Left lung (tissue), 4 donors: ENCODE measurements at regions not wholly inside any gene's neighbourhood (a gene's known extent, or its start where the extent isn't known, plus 50 kb on each side); places are given as distances from the start of the nearest gene placed in this dataset.

ENCODE experiments used
- ATAC-seq: fragments of 200-7000 bp; cut with Tn5 transposase; one replicate; pipeline ENCODE4 v1.9.1; 2020; ENCODE audit warnings: moderate library complexity
- DNase-seq, 4 donors: peaks; one replicate each; pipeline ENCODE4 v3.0.0-alpha.2; 2013 to 2020
- H3K27ac ChIP-seq, 2 donors: fragments of 200-600 bp; sonication (generic) in 1 of 2; one replicate each; pipeline versions ENCODE4 v1.5.0 to v1.8.0; 2020 to 2021
- H3K27me3 ChIP-seq, 2 donors: fragments of 200-600 bp; sonication (generic) in 1 of 2; one replicate each; pipeline versions ENCODE4 v1.5.0 to v1.8.0; 2020 to 2021
- H3K36me3 ChIP-seq, 2 donors: fragments of 200-600 bp; sonication (generic) in 1 of 2; one replicate each; pipeline versions ENCODE4 v1.5.0 to v1.8.0; 2020 to 2021
- H3K4me1 ChIP-seq, 2 donors: fragments of 200-600 bp; one replicate each; pipeline ENCODE4 v1.8.0; 2021
- H3K4me3 ChIP-seq, 2 donors: fragments of 200-600 bp; sonication (generic) in 1 of 2; one replicate each; pipeline versions ENCODE4 v1.5.0 to v1.8.0; 2020 to 2021; ENCODE audit warnings: mild to moderate bottlenecking in 1 of 2
- H3K9me3 ChIP-seq, 2 donors: fragments of 200-600 bp; sonication (generic) in 1 of 2; one replicate each; pipeline versions ENCODE4 v1.5.0 to v1.8.0; 2020 to 2021
- CTCF ChIP-seq, 2 donors: fragments of 200-600 bp; sonication (generic) in 1 of 2; IDR thresholded peaks; one replicate each; pipeline versions ENCODE4 v1.5.0 to v1.8.0; 2021; ENCODE audit warnings: antibody characterized with exemption in 2 of 2
- intact Hi-C, 2 donors: fragments of 100-400 bp; cut with DNase I; formaldehyde crosslinking; loops; one replicate each; pipeline versions ENCODE4 v1.11.2 to v1.14.2; 2022
- donor health status: DM: no; HTN: yes; CAD: no.
- donor health status: DM: no; HTN: no; CAD: no.

- no peak overlapping the region for H3K27ac ChIP-seq
- H3K9me3 ChIP-seq, result no peaks in the 10 kb centered on the region
- no peaks in the 10 kb centered on the region for H3K27me3 ChIP-seq
- no peak overlapping the region for H3K4me3 ChIP-seq
- intact Hi-C loops, result no loop called here
- no peak for DNase-seq
- H3K4me1 ChIP-seq, result no peaks in the 10 kb centered on the region
- TF ChIP-seq CTCF (IDR thresholded peaks at IDR 0.05), result no peak
- no peak for ATAC-seq
- H3K36me3 ChIP-seq, result no peaks in the 10 kb centered on the region
Observed at GRCh38 chr1:221856228-221857093, 114.6 kb upstream of the DUSP10 start.

GRCh38 chr1:221855156-221855555, 113.3 kb upstream of the DUSP10 start:
- Histone ChIP-seq H3K36me3 (no peaks in the 10 kb centered on the region), H3K27ac (no peak overlapping the region), H3K9me3 (no peaks in the 10 kb centered on the region), H3K27me3 (no peaks in the 10 kb centered on the region), H3K4me3 (no peak overlapping the region), H3K4me1 (no peaks in the 10 kb centered on the region)
- intact Hi-C loops, result no loop called here
- no peak for DNase-seq
- TF ChIP-seq CTCF (IDR thresholded peaks at IDR 0.05), result no peak
- ATAC-seq, result no peak

GRCh38 chr1:221851336-221851735, 109.4 kb upstream of the DUSP10 start:
- no peak overlapping the region for H3K4me3 ChIP-seq
- no peak for DNase-seq
- H3K27ac ChIP-seq, result no peak overlapping the region
- no peaks in the 10 kb centered on the region for H3K4me1 ChIP-seq
- no peaks in the 10 kb centered on the region for H3K27me3 ChIP-seq
- H3K36me3 ChIP-seq, result no peaks in the 10 kb centered on the region
- intact Hi-C loops, result no loop called here
- TF ChIP-seq CTCF (IDR thresholded peaks at IDR 0.05), result no peak
- ATAC-seq, result no peak
- H3K9me3 ChIP-seq, result no peaks in the 10 kb centered on the region

- Histone ChIP-seq H3K36me3 (no peaks in the 10 kb centered on the region), H3K27ac (no peak overlapping the region), H3K9me3 (no peaks in the 10 kb centered on the region), H3K4me1 (no peaks in the 10 kb centered on the region), H3K27me3 (no peaks in the 10 kb centered on the region), H3K4me3 (no peak overlapping the region)
- no peak for TF ChIP-seq CTCF (IDR thresholded peaks at IDR 0.05)
- DNase-seq, result no peak
- intact Hi-C loops, result no loop called here
- no peak for ATAC-seq
Observed at GRCh38 chr1:221850470-221851187, 108.7 kb upstream of the DUSP10 start.

- no peak for TF ChIP-seq CTCF (IDR thresholded peaks at IDR 0.05)
- intact Hi-C loops, result no loop called here
- Histone ChIP-seq H3K27ac (no peak overlapping the region), H3K36me3 (no peaks in the 10 kb centered on the region), H3K4me1 (no peaks in the 10 kb centered on the region), H3K4me3 (no peak overlapping the region), H3K27me3 (no peaks in the 10 kb centered on the region), H3K9me3 (no peaks in the 10 kb centered on the region)
- ATAC-seq (no peak), DNase-seq (no peak)
Observed at GRCh38 chr1:221849897-221850296, 108.0 kb upstream of the DUSP10 start.
